ENCODE measurements at regions not wholly inside any gene's neighbourhood (a gene's known extent, or its start where the extent isn't known, plus 50 kb on each side); places are given as distances from the start of the nearest gene placed in this dataset.

- TF ChIP-seq, protein P1, sequence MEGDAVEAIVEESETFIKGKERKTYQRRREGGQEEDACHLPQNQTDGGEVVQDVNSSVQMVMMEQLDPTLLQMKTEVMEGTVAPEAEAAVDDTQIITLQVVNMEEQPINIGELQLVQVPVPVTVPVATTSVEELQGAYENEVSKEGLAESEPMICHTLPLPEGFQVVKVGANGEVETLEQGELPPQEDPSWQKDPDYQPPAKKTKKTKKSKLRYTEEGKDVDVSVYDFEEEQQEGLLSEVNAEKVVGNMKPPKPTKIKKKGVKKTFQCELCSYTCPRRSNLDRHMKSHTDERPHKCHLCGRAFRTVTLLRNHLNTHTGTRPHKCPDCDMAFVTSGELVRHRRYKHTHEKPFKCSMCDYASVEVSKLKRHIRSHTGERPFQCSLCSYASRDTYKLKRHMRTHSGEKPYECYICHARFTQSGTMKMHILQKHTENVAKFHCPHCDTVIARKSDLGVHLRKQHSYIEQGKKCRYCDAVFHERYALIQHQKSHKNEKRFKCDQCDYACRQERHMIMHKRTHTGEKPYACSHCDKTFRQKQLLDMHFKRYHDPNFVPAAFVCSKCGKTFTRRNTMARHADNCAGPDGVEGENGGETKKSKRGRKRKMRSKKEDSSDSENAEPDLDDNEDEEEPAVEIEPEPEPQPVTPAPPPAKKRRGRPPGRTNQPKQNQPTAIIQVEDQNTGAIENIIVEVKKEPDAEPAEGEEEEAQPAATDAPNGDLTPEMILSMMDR (IDR thresholded peaks at IDR 0.05) = no peak
- TF ChIP-seq SP1 (CRISPR knock-in tag; conservative IDR thresholded peaks at IDR 0.05) (no peak), ELF4 (CRISPR knock-in tag; IDR thresholded peaks at IDR 0.05; ENCODE audit: low read depth) (no peak), CREM (CRISPR knock-in tag; IDR thresholded peaks at IDR 0.05) (no peak), TEAD1 (CRISPR knock-in tag; IDR thresholded peaks at IDR 0.05) (no peak), FOXP1 (CRISPR knock-in tag; IDR thresholded peaks at IDR 0.05; ENCODE audit: borderline replicate concordance) (no peak), FOXP4 (CRISPR knock-in tag; IDR thresholded peaks at IDR 0.05) (no peak), JUN (CRISPR knock-in tag; IDR thresholded peaks at IDR 0.05) (no peak)
- TF ChIP-seq, protein P2, sequence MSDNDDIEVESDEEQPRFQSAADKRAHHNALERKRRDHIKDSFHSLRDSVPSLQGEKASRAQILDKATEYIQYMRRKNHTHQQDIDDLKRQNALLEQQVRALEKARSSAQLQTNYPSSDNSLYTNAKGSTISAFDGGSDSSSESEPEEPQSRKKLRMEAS (CRISPR knock-in tag; IDR thresholded peaks at IDR 0.05) = no peak
- TF ChIP-seq, protein P3, sequence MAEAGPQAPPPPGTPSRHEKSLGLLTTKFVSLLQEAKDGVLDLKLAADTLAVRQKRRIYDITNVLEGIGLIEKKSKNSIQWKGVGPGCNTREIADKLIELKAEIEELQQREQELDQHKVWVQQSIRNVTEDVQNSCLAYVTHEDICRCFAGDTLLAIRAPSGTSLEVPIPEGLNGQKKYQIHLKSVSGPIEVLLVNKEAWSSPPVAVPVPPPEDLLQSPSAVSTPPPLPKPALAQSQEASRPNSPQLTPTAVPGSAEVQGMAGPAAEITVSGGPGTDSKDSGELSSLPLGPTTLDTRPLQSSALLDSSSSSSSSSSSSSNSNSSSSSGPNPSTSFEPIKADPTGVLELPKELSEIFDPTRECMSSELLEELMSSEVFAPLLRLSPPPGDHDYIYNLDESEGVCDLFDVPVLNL (CRISPR knock-in tag; IDR thresholded peaks at IDR 0.05; ENCODE audit: borderline replicate concordance, low read depth) = no peak
Observed at GRCh38 chr3:74057169-74057568, 432.4 kb upstream of the PDZRN3 start.
